Lung (tissue), 11 donors: ENCODE measurements at regions not wholly inside any gene's neighbourhood (a gene's known extent, or its start where the extent isn't known, plus 50 kb on each side); places are given as distances from the start of the nearest gene placed in this dataset.

Experiments used
- ATAC-seq: fragments of 200-7000 bp; cut with Tn5 transposase; one replicate; pipeline ENCODE4 v1.9.1; 2020; ENCODE audit warnings: moderate number of reproducible peaks; ENCODE audit not compliant: insufficient read depth, low FRiP score
- DNase-seq, 3 donors: peaks; one replicate each; pipeline ENCODE4 v3.0.0-alpha.2; 2013 to 2017
- H3K27ac ChIP-seq, 2 donors: one replicate each; pipeline ENCODE4 v1.5.1; 2013; ENCODE audit warnings: mild to moderate bottlenecking in 2 of 2, moderate library complexity in 2 of 2, control low read depth in 1 of 2, inconsistent platforms in 1 of 2, low read depth in 1 of 2, low read length in 1 of 2
- H3K27me3 ChIP-seq, 3 donors: one replicate each; pipeline ENCODE4 v1.5.1; 2013; ENCODE audit warnings: low read length in 2 of 3; ENCODE audit not compliant: control insufficient read depth in 3 of 3, insufficient read depth in 3 of 3
- H3K36me3 ChIP-seq, 4 donors: one replicate each; pipeline ENCODE4 v1.5.1; 2013; ENCODE audit warnings: low read length in 4 of 4, mild to moderate bottlenecking in 1 of 4, moderate library complexity in 1 of 4; ENCODE audit not compliant: control insufficient read depth in 4 of 4, insufficient read depth in 4 of 4
- H3K4me1 ChIP-seq, 5 donors: one replicate each; pipeline ENCODE4 v1.5.1; 2013; ENCODE audit warnings: low read length in 5 of 5, mild to moderate bottlenecking in 2 of 5, moderate library complexity in 1 of 5; ENCODE audit not compliant: control insufficient read depth in 5 of 5, insufficient read depth in 5 of 5
- H3K4me3 ChIP-seq: one replicate; pipeline ENCODE4 v1.5.1; 2013; ENCODE audit warnings: mild to moderate bottlenecking, control low read depth, moderate library complexity
- H3K9ac ChIP-seq, 2 donors: one replicate each; pipeline ENCODE4 v1.5.1; 2013; ENCODE audit warnings: low read length in 2 of 2, control low read depth in 1 of 2; ENCODE audit not compliant: insufficient read depth in 1 of 2
- H3K9me3 ChIP-seq, 4 donors: one replicate each; pipeline ENCODE4 v1.5.1; 2013; ENCODE audit warnings: low read length in 3 of 4, mild to moderate bottlenecking in 1 of 4, moderate library complexity in 1 of 4; ENCODE audit not compliant: control insufficient read depth in 4 of 4, insufficient read depth in 3 of 4
- WGBS, 2 donors: extraction: QIAGEN DNeasy Blood & Tissue Kit; methylation state at CpG; one replicate each; pipeline ENCODE4 v1.1.7; 2013; 5-methylcytosine and 5-hydroxymethylcytosine counted together
- TF ChIP-seq, protein P1 (sequence below): IDR thresholded peaks from 2 replicates; pipeline ENCODE4 v1.5.1; 2012; ENCODE audit warnings: mild to moderate bottlenecking; ENCODE audit errors: control extremely low read depth, extremely low read depth
- donor health status: control.
- donor health status: control.
- donor health status: Bipolar disorder and iron deficiency.
- donor health status: healthy.
- donor health status: DM: yes; HTN: yes; CAD: no.

DNA sequence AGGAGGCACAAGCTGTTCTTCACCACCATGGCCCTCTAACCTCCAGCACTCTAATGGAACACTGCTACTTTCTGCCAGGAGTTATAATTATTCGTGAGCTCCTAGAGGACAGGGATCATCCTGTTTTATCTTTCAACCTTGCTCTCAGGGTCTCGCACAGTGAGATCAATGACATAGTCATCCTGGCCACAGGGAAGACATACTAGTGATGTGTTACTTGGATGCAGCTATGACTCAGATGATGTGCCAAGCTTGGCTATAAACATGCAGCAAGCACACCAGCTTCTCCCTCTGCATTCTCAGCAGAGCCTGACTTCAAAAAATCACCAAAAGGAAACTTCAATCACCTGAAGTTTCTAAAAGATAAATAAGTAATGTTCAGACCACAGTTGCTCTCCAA lies 203.8 kb upstream of the HES1 start:
- Histone ChIP-seq H3K9me3 (no peaks in the 10 kb centered on the region), H3K36me3 (no peaks in the 10 kb centered on the region), H3K4me1 (peaks cover 0 to 3% (median 0%) of the 10 kb centered on the region in 5 donors), H3K9ac (no peak overlapping the region), H3K4me3 (no peak overlapping the region), H3K27ac (no peak overlapping the region), H3K27me3 (no peaks in the 10 kb centered on the region)
- ATAC-seq, result no peak
- WGBS, 2 donors, result 92 to 97% methylated on average over 2 of the region's 2 CpGs
- no peak for DNase-seq
- TF ChIP-seq, protein P1, sequence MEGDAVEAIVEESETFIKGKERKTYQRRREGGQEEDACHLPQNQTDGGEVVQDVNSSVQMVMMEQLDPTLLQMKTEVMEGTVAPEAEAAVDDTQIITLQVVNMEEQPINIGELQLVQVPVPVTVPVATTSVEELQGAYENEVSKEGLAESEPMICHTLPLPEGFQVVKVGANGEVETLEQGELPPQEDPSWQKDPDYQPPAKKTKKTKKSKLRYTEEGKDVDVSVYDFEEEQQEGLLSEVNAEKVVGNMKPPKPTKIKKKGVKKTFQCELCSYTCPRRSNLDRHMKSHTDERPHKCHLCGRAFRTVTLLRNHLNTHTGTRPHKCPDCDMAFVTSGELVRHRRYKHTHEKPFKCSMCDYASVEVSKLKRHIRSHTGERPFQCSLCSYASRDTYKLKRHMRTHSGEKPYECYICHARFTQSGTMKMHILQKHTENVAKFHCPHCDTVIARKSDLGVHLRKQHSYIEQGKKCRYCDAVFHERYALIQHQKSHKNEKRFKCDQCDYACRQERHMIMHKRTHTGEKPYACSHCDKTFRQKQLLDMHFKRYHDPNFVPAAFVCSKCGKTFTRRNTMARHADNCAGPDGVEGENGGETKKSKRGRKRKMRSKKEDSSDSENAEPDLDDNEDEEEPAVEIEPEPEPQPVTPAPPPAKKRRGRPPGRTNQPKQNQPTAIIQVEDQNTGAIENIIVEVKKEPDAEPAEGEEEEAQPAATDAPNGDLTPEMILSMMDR, result no peak

DNA sequence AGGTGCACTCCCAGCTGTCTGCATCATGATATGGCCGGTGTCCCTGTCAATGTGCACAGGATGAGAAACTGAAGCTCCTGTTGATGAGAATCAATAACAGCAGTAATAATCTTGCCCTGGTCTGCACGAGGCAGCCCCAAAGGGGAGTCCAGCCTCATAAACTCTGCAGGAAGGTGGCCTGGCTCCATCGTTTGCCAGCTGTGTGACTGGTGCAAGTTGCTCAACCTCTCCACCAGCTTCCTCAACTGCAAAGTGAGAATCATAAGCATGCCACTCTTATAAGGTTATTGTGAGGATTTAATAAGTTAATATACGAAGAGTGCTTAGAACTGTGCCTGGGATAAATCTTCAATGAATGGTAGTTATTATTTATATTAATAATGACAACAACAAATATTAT lies 203.4 kb upstream of the HES1 start:
- no peak for DNase-seq
- no peaks in the 10 kb centered on the region for H3K9me3 ChIP-seq
- H3K4me3 ChIP-seq, result no peak overlapping the region
- TF ChIP-seq, protein P1, result no peak
- ATAC-seq, result no peak
- peaks cover 0 to 3% (median 0%) of the 10 kb centered on the region in 5 donors for H3K4me1 ChIP-seq
- no peak overlapping the region for H3K27ac ChIP-seq
- 57 to 83% methylated on average over 4 of the region's 4 CpGs for WGBS, 2 donors
- H3K36me3 ChIP-seq, result no peaks in the 10 kb centered on the region
- H3K27me3 ChIP-seq, result no peaks in the 10 kb centered on the region
- no peak overlapping the region for H3K9ac ChIP-seq

DNA sequence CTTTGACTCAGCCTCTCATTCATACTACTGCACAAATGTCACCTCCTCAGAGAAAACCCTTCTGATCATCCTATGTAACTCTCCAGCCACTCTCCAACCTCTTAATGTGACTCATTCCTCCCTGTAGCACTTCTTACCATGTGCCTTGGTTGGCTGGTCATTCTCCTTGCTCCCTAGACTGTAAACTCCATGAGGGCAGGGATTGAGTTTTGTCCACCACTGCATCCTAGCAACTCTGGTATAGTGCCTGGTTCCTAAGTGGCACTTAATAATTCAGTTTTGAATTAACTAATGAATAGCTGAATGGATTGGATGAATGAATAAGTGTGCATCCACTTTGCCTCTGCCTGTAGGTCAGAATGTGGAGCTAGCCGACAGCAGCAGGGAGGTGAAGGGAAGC lies 202.5 kb upstream of the HES1 start:
- WGBS, 2 donors, result 98 to 100% methylated on average over 1 of the region's 1 CpG
- no peak for ATAC-seq
- no peak overlapping the region for H3K4me3 ChIP-seq
- H3K9ac ChIP-seq, result no peak overlapping the region
- TF ChIP-seq, protein P1, result no peak
- no peak overlapping the region for H3K27ac ChIP-seq
- H3K9me3 ChIP-seq, result no peaks in the 10 kb centered on the region
- peaks cover 0 to 3% (median 0%) of the 10 kb centered on the region in 5 donors for H3K4me1 ChIP-seq
- no peaks in the 10 kb centered on the region for H3K27me3 ChIP-seq
- no peak for DNase-seq
- H3K36me3 ChIP-seq, result no peaks in the 10 kb centered on the region

DNA sequence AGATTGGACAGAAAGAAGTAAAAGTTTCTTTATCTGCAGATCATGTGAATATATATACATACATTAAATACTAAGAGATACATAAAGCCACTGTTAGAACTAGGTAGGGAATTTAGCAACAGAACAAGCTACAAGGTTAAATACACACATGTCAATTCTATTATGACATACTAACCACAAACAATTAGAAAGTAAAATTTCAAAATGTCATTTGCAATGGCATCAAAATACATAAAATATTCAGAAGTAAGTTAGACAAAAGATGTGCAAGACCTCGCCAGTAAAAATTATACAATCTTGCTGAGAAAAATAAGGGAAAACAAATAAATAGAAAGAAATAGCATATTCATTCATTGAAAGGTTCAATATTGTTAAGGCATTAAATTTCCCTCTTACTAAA lies 200.0 kb upstream of the HES1 start:
- Histone ChIP-seq H3K36me3 (no peaks in the 10 kb centered on the region), H3K9ac (no peak overlapping the region), H3K9me3 (no peaks in the 10 kb centered on the region), H3K4me3 (no peak overlapping the region), H3K27ac (no peak overlapping the region), H3K4me1 (no peaks in the 10 kb centered on the region), H3K27me3 (no peaks in the 10 kb centered on the region)
- ATAC-seq (no peak), DNase-seq (no peak)
- 55 to 91% methylated on average over 1 of the region's 1 CpG for WGBS, 2 donors
- TF ChIP-seq, protein P1, result no peak
